VCaP (cell line): ENCODE measurements at regions not wholly inside any gene's neighbourhood (a gene's known extent, or its start where the extent isn't known, plus 50 kb on each side); places are given as distances from the start of the nearest gene placed in this dataset.
"Not testable (repeated sequence)": the region's sequence is repeated elsewhere in the genome, so short reads cannot be mapped to it uniquely, and the experiment has no call there.

Experiments
- H3K27ac ChIP-seq: fragments of 450-650 bp; 2 replicates; pipeline ENCODE4 v1.5.1; 2017
- TF ChIP-seq, protein P1 (sequence below): fragments of 450-650 bp; conservative IDR thresholded peaks from 2 replicates; pipeline ENCODE4 v1.5.1; 2017; ENCODE audit warnings: mild to moderate bottlenecking, moderate library complexity

DNA sequence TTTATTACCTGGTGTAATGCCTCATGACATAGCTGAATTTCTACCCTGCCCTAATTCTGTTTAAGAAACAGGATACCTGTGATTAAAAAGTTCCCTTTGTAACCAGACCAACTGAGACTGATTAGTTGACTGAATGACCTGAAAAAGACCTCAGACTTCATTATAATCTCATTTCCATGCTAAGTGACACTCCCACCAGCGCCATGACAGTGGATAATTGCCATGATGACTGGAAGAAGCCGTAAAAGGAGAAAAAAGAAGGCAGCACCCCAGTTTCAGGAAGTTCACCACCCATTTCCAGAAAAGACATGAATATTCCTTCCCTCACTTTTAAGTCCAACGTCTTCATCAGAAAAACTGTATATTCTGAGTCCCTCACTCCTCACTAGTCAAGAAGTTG is 125.6 kb upstream of the HS3ST4 start:
- TF ChIP-seq, protein P1, sequence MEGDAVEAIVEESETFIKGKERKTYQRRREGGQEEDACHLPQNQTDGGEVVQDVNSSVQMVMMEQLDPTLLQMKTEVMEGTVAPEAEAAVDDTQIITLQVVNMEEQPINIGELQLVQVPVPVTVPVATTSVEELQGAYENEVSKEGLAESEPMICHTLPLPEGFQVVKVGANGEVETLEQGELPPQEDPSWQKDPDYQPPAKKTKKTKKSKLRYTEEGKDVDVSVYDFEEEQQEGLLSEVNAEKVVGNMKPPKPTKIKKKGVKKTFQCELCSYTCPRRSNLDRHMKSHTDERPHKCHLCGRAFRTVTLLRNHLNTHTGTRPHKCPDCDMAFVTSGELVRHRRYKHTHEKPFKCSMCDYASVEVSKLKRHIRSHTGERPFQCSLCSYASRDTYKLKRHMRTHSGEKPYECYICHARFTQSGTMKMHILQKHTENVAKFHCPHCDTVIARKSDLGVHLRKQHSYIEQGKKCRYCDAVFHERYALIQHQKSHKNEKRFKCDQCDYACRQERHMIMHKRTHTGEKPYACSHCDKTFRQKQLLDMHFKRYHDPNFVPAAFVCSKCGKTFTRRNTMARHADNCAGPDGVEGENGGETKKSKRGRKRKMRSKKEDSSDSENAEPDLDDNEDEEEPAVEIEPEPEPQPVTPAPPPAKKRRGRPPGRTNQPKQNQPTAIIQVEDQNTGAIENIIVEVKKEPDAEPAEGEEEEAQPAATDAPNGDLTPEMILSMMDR = no peak
- H3K27ac ChIP-seq = no peak overlapping the region

DNA sequence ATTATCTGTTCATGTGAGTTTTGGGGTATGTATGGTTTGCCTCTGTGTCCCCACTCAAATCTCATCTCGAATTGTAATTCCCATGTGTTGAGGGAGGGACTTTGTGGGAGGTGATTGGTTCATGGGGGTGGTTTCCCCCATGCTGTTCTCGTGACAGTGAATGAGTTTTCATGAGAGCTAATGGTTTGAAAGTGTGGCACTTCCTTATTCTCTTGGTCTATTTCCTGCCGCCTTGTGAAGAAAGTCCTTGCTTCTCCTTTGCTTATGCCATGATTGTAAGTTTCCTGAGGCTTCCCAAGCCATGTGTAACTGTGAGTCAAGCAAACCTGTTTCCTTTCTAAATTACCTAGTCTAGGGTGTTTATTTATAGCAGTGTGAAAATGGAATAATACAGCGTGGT is 128.1 kb upstream of the HS3ST4 start:
- H3K27ac ChIP-seq = no peak overlapping the region
- TF ChIP-seq, protein P1 = no peak

GRCh38 chr16:25561723-25562122 is 130.0 kb upstream of the HS3ST4 start:
- H3K27ac ChIP-seq = not testable (repeated sequence)

GRCh38 chr16:25556968-25557312 is 134.8 kb upstream of the HS3ST4 start:
- not testable (repeated sequence) for H3K27ac ChIP-seq

GRCh38 chr16:25556289-25556967 is 135.3 kb upstream of the HS3ST4 start:
- not testable (repeated sequence) for H3K27ac ChIP-seq

DNA sequence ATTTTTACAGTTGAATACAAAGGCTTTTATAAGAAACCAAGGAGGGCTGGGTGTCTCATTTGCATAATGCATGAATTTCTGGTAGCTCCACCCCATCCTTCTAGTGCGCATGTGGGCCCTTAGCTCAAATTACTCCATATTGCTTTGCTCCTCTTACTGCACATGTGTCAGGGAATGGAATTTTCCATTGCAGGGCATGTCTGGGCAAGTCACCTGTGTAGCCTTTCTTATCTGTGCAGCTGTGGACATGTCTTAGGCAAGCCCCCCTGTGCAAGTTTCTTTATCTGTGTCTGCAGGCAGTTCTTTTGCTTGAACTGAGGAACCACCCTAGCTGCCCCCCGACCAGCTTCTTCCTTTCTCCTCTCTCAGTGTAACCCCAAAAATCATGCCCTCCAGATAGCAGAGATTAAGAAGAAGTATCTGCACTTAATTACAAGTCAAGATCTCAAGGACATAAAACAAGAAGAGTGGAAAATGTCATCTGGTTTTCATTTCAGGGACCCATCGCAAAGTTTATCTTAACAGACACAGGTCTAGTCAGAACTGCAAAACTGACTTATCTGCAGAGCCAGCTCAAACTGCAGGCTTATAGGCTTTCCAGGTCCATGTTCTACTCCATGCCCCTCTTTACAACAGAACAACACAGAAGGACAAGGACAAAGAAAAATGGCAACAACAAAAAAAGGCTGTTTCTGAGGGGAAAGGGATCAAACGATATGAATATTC is 137.9 kb upstream of the HS3ST4 start:
- H3K27ac ChIP-seq = no peak overlapping the region
- TF ChIP-seq, protein P1 = no peak

DNA sequence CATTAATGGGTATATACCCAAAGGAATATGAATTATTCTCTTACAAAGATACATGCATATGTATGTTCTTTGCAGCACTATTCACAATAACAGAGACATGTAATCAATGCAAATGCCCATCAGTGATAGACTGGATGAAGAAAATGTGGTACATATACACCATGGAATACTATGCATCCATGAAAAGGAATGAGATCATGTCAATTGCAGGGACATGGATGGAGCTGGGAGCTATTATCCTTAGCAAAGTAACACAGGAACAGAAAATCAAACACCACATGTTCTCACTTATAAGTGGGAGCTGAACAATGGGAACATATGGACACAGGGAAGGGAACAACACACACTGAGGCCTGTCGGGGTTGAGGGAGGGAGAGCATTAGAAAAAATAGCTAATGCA is 141.1 kb upstream of the HS3ST4 start:
- no peak overlapping the region for H3K27ac ChIP-seq
- TF ChIP-seq, protein P1 = no peak

DNA sequence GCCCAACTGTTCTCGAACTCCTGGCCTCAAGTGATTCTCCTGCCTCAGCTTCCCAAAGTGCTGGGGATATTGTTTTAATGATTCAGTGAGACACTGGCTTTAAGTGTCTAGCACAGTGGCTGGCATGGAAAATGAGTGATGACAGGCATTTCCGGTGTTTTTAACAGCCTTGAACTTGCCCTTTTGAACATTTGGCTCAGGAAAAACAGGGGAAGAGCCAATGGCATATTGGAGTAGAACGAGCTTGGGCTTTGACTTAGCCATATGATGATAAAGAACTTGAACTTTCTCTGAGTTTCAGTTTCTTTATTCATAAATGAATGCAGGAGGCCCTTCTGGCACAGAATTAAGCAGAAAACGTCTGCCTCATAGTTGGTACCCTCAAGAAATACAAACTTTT is 145.0 kb upstream of the HS3ST4 start:
- no peak overlapping the region for H3K27ac ChIP-seq
- TF ChIP-seq, protein P1 = no peak

DNA sequence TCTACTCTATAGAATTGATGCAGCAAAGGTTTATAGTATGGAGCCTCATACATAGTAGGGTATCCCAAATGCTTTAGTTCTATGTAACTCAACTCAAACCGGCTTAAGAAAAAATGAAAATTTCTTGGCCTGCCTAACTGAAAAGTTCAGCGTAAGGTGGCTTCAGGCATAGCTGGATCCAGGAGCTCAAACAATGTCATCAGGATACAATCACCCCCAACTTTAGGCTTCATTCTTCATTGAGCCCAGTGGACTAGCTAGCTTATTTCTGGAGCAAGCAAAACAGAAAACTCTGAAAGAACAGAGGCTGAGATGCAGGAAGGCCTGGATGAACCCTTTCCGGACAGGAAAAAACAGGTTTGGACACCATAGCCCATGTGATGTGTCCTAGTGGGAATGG is 147.5 kb upstream of the HS3ST4 start:
- TF ChIP-seq, protein P1 = no peak
- H3K27ac ChIP-seq = no peak overlapping the region
